ENCODE measurements at regions not wholly inside any gene's neighbourhood (a gene's known extent, or its start where the extent isn't known, plus 50 kb on each side); places are given as distances from the start of the nearest gene placed in this dataset.

GRCh38 chr4:183812567-183812966 lies 92.5 kb upstream of the STOX2 start:
- TF ChIP-seq, protein P1, sequence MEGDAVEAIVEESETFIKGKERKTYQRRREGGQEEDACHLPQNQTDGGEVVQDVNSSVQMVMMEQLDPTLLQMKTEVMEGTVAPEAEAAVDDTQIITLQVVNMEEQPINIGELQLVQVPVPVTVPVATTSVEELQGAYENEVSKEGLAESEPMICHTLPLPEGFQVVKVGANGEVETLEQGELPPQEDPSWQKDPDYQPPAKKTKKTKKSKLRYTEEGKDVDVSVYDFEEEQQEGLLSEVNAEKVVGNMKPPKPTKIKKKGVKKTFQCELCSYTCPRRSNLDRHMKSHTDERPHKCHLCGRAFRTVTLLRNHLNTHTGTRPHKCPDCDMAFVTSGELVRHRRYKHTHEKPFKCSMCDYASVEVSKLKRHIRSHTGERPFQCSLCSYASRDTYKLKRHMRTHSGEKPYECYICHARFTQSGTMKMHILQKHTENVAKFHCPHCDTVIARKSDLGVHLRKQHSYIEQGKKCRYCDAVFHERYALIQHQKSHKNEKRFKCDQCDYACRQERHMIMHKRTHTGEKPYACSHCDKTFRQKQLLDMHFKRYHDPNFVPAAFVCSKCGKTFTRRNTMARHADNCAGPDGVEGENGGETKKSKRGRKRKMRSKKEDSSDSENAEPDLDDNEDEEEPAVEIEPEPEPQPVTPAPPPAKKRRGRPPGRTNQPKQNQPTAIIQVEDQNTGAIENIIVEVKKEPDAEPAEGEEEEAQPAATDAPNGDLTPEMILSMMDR (IDR thresholded peaks at IDR 0.05), result no peak
- TF ChIP-seq EZH2 (IDR thresholded peaks at IDR 0.05), result no peak
